Astrocyte of the hippocampus (primary cell): ENCODE measurements at regions not wholly inside any gene's neighbourhood (a gene's known extent, or its start where the extent isn't known, plus 50 kb on each side); places are given as distances from the start of the nearest gene placed in this dataset.
A peak's percentile ranks its signal among the peaks of the same experiment; 100 is the strongest.

Experiments used
- DNase-seq: peaks from one replicate; pipeline ENCODE4 v3.0.0; 2011; ENCODE audit warnings: low read depth, low spot score

DNA sequence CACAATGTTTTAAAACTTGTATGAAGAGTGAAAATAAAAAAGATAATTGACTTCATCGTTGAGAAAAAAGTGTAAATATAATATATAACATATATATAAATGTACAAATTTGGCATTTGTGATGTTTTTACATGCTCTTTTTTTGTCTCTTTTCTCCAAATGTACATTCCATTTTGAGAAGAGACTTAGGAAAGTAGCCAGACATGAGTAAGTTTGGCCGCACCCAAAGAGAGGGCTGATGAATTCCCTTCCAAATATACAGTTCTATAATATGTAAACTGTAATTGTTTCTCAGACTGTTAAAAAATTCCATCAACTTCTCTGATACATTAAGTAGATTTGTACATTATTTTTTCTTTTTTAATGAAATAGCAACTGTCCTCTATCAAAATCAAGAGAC is 193.2 kb upstream of the MAP3K1 start:
- no peak for DNase-seq

DNA sequence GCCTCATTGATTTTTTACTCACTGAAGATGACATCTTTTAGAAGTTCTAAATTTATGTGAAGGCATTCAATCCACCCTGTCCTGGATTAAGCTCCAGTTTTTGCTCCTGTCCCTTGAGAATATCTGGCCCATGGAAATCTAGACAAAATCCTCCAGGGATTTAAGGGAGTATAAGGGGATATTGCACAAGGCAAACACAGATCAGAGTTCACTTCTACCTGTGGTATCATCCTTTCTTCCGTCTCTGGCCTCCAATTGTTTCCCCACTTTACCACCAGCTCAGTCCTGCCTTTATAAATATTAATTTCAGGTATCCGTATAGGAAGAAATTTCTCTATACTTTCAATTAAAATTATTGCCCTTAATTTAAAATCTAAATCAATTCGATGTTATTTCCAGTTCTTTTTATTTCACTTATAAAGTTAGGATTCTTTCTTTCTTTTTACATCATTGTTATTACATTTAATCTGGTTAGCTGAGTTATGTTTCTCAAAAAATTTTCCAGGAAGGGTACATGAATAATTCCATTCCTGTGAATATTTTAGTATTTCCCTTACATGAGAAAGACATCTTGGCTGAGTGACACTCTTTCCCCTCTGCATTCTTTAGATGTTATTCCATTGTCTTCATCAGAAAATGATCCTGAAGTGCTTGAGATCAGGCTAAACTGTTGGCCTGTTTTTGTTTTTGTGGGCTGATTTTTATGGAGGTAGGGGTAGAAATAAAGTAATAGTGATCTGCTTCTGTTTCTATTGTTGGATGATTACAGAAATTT is 194.3 kb upstream of the MAP3K1 start:
- DNase-seq = no peak

DNA sequence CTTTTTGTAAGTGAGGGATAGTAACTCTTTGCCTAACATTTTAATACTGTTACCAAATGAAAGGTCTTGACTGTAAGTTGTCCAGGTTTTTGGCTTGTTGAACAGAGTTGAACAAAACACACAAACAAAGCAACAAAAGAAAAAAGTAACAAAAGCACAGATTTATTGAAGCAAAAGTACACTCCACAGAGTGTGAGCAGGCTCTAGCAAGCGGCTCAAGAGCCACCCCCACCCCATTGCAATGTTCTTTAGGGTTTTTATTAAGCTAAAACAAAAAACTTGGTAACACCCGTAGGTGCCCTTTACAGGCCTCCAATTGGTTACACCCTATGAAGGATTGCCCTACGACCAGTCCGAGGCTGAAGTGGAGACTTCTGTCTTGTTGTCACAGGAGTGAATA is 197.4 kb upstream of the MAP3K1 start:
- DNase-seq = no peak

DNA sequence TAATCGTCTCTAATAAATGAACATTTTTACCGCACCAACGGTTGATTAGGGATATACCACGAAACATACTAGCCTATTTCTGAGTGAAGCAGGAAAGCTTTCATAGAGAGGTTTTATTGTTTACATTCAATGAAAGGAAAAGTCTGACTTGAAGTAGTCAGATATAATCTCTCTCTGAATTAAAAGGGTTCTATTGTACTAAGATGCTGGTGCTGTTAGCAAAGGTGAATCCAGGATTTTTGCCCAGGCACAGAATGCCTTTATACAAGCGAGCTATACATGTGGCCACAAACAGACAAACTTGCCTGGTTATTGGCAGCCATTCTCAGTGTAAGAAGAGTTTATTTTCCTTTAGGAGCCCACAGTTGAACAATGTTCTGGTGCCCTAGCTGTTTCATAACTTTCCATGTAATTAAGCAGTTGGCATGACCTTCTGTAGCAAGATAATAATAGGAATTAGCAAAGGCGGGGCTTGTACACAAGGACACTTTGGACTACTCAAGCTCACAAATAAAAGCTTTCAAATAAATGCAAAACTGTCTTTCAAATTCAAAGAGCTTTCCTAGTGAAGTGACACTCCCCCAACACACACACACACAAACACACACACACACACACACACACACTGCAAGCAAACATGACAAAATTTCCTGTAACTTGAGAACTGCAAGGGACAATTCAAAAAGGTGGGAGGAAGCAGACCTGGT is 198.7 kb upstream of the MAP3K1 start:
- DNase-seq = no peak

DNA sequence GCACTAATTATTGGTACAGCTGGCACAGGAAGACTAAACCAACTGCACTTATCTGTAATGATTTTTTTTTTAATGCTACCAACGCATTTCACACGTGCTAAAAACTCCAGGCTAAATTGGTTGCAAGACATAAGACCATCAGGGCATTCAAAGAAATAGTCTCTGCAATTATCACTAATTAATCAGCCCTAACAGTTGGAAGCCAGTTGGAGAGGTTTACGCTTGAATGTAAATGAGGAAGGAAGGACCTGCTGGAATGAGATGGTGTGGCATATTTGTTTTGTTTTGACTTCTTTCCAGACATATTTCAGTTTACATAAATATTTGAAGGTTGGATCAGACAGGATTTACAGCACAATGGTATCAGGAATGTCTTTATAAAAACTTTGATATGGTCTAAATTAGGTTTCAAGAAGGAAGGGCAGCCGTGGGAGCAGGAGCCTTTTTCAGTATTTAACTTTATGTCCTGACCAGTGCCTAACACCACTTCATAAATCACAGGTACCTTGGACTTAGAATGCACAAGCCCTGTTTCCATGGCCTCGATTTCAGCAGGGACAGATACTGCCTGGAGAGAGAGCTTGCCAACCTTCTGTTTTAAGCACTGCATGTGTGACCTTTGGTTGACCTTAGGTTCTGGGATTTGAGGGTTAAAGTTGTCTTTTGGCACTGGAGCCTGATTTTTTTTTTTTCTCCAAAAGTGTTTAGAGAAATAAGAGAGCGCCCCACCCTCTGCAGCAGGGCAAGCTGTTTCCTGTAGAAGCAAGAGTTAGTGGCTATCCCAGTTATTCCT is 199.8 kb upstream of the MAP3K1 start:
- no peak for DNase-seq

DNA sequence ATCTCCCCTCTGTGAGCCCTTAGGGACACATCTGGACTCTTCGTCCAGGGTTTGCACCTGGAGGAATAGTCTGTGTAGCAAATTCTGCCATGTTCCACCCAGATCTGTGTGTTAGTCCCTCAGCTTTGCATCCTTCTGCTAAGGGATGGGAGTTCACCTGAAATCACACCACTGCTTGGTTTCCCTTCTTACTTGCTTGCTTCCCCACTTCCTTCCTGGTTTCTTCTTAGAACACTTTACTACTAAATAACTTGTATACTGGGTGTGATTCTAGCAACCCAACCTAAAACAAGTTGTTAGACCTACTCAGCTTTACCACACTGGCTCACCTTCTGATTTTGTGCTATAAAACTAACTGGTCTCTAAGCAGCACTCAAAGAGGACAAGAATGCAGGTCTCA is 202.6 kb upstream of the MAP3K1 start:
- DNase-seq = no peak

DNA sequence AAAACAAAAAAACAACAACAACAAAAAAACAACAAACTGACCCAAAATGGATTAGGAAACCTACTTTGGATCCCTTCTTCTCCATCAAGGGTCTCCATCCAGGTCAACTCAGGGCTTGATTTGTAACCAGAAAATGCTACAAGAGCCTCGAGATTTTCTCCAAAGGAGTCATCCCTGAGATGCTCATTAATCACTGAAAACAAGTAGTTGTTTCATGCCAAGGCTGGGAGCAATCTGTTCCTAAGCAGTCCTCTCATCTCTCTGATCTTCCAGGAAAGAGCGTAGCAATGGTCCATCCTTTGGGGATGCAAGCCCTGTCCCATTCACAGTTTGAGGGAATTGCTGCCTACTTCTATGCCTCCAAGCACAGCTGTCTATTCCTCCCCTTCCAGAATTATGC is 203.0 kb upstream of the MAP3K1 start:
- DNase-seq = no peak

DNA sequence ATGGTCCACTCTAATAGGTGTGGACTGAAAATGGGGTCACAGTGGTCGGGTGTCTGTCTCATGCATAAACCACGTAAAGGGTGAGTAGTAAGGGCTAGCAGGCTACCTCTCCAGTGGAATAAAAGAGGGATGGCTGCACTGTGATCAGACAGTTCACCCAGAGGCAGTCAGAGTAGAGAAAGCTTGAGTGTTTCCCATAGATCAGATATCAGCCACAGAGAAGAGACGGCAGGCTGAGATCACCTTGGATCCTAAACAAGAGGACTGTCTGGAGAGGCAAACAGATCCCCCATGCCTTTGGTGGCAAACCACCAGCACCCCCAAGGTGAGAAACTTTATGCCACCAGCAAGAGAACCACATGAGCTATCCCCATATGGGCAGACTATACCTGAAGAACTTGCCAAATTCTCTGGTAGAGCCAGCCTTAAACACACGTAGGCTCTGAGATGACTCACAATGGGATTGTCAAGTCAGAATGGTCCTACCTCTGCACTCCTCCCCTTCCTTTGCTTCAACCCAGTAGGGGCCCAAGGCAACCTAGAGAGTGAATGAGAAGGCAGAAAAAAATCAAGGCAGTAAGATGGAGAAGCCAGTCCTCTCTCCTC is 205.2 kb upstream of the MAP3K1 start:
- DNase-seq = no peak

DNA sequence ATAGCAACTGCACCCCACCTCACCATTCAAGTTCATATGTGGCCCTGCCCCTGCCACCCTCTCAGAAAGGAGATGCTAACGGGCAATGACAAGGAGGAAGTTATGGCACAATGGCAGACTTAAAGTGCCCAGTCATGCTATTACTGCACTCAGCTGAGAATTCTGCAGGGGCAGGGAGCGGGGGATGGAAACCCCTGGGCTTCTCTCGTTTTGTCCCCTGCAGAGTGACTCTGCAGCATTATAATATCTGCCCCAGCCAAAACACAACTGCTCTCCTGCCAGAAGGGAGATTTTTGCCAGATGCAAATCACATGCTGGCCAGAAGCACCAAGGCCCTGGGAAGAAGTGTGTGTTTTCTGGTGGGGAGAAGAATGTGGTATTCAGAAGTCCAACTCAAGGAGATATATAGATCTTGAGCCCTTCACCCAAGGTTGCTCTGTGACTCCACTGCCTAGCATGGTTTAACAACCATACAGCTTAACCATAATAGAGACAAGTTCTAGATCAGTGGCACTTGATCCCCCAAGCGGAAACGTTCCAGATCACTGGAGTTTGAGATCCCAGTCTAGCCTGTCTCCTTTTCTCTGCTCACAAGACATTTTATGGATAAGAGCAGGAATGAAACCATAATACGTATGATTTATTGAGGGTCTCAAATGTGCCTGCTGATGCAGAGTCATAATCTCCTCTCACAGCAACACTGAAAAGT is 207.0 kb upstream of the MAP3K1 start:
- peak; percentile 79 for DNase-seq

DNA sequence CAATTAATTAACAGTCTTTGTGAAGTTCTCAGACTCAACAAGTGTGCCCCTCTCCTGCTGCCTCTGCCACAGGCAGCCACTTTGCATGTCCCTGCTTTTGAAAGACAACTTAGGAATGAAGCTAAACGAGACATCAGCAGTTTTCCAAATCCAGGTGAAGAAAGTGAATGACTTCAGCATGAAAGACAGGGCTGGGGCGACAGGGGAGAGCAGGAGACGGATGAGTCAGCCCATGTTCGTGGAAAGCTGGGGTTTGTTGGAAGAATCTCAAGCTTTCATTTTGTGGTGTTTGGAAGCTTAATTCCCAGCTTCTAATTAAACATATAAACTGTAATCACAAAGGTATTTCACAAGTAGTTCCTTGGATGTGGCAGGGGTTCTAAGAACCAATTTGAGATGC is 207.8 kb upstream of the MAP3K1 start:
- peak; percentile 89 for DNase-seq

DNA sequence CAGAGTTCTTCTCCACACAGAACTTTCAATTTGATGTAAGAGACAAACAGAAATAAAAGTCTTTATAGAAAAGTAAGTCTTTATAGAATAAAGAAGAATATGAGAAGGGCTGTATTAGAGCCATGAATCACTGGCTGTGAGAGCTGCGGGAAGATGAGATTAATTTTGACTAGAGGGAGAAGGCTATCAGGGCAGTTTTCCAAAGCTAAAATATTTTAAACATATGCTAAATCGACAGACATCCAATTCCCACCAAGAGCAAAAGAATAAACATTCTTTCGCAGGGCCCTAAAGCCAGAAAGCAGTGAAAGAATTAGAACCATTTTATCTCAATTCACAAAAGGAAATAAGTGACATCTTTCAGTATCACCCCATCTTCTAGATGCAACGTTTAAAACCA is 208.3 kb upstream of the MAP3K1 start:
- DNase-seq = peak; percentile 35

DNA sequence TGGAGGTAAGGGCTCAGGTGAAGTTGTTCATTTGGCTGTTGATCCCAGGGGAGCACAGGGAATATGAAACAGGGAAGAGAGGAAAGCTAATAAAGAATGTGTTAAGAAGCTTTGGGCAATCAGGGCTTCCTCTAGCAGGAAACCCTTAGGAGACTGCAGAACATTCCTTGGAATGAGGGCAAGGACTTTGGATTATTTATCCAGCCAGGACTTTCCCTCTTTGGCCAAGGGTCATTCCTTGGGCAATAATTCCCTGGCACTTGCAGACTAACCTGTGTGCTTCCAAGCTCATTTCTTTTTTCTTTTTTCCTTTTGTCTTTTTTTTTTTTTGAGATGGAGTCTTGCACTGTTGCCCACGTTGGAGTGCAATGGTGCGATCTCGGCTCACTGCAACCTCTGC is 209.2 kb upstream of the MAP3K1 start:
- DNase-seq = no peak

DNA sequence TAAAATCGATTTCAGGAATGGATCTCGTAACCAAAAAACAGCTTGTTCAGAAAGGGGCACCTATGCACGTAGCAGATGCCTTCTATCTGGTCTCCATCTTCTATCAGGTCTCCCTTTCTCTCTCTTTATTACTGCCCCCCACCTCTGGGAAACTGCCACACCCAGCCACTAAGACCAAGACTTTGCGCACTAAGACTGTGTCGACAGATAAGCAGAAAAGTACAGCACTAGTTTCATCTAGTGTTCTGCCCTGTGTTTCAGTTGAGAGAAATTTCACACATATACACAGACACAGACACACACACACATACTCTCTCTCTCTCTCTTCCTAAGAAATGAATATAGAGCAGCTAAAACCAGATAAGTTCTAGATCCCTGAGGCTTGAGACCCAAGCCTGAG is 210.1 kb upstream of the MAP3K1 start:
- no peak for DNase-seq

DNA sequence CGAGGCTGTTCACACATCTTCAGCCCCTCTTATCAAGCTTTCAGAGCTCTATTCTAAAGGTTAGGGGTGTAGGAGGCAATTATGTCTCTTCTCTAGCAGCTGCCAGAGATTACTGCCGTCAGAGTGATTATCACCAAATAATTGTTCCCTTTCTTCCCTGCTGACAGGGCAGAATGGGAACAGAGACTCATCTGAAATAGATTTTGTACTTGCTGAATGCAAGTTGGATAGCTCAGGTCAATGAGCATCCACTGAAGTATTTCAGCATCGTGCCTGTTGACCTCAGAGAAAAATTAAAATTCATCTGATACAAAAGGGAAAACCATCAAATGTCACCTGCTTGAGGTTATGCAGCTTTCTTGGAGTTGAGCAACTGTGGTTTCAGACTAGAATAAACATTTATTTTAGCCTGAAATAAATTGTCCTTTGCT is 213.7 kb upstream of the MAP3K1 start:
- DNase-seq = peak; percentile 62

DNA sequence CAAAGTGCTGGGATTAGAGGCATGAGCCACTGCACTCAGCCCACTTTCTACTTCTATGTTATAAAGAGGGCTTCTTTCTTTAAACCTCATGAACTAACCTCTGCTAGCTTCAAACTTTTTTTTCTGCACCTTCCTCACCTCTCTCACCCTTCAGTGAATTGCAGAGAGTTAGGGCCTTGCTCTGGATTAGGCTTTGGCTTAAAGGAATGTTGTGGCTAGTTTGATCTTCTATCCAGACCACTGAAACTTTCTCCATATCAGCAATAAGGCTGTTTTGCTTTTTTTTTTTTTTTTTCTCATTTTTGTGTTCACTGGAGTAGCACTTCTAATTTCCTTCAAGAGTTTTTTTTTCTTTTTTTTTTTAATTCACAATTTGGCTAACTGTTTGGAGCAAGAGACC is 216.4 kb upstream of the MAP3K1 start:
- DNase-seq = peak; percentile 34

DNA sequence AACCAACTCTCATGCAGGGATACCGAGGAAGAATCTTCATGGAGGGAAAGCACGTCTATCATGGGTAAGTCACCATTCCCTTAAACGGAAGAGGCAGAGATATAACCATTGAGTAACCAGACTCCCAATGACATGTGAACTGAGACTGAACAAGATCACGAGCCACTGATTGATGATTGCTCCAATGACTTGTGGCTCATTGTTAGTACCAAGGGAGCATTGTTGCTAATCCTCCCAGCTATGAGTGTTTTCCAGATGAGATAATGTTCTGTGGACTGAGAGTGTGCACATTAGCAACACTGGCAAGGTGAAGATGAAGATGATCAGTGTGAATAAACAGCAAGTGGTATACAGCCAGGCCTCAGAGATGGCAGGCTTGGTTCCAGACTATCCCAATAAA is 219.2 kb upstream of the MAP3K1 start:
- no peak for DNase-seq

DNA sequence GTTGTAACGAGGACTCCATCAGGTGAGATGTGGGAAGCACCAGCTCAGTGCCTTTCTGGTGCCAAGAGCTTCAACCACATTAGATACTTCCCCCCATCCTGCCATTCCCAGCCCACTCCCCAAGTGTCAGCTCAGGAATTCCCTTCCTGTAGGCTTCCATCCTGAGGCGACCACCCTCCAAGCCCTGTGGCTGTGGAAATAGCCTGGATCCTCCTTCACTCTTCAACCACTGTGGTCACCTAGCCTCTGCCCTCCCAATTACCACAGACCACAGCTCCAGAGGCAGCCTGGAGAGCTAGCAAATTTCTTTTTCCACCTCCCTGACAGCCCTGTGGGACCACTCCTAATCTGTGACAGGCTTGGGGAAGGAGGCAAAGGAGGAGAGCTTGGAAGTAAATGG is 219.8 kb upstream of the MAP3K1 start:
- DNase-seq = peak; percentile 67

DNA sequence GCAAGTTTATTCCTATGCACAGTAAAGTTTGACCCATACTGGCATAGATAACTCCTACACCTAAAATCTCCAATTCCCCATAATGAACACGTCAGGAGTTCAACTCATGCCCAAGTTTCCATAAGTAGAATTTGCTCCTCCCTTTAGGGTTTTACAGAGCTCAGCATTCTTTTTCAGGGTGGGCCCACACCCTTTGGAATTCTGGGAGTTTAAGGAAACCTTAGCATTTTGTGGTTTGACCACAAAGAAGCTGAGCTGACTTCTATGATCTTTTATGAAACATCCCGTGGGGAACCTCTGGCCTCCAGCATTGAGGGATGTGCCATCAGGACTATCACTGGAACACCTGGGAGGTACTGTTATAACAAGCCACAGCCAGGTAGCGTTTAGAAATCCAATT is 220.6 kb upstream of the MAP3K1 start:
- no peak for DNase-seq

DNA sequence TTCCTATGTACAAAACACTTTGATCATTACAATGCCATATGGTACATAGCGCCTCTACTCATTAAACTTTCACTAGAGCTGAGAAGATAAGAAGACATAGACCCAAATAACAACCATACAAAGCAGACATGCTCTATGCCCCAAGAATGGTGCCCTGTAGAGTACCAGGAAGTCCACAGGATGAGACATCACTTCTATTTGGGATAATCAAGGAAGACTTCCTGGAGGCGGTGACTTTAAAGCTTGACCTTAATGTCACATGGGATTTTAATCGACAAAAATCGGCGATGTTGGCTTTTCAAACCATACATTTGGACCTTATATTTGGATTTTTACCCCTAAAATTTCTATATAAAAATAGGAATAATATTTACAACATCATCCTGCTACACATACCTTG is 224.3 kb upstream of the MAP3K1 start:
- DNase-seq = no peak

DNA sequence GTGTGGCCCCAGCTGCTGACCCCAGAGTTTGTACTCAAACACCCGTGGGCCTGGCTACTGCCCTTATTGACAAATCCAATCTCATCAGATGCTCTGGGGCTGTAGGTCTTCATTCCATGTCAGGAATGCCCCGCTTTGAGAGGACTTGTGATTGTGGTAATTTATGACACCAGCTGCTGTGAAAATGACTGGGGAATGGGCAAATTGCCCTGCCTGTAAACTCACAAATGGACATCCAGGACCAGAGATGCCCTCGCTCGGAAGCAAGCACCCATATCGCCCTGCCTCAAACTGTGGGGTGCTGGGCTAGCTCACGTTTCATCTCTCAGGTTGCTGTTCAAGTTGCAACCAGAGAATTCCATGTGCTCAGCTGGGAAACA is 225.9 kb upstream of the MAP3K1 start:
- DNase-seq = no peak

DNA sequence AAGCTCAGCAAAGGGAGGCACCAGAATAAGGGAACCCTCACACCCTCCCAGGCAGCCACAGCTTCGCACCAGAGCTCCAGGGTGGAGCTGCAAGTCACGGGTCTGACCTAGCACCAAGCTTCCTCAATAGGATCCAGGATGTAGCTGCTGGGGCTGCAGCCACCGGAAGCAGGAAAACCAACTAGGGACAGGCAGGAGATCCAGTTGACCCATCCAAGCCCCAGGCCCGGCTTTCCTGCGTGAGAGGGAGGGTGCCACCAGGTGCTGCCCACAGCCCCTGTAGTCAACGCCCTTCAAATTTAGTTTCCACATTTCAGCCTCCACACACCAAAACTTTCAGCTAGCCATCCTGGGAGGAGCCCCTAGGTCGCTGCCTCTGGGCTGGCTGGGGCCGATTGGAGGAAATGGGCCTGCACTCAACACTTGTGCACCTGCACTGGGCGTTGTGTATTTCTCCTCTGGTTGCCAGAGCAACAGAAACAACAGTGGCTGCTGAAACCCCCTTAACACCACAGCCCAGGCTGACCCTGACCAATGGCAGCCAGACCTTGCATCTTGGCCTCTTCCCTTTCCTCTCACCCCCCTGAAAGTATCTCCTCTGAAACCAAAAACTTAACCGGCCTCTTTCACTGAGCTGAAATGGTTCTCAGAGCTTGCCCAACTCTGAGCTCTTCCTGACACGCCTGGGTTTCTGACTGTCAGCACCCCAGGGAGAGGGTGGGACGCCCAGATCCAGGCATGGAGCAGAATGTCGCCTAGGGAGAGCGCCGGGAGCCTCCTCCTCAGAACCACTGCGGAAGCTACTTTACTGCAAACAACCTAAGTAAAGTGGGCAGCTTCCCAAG is 226.5 kb upstream of the MAP3K1 start:
- DNase-seq = no peak
